Effector CD8-positive, alpha-beta T cell (primary cell): ENCODE measurements at regions not wholly inside any gene's neighbourhood (a gene's known extent, or its start where the extent isn't known, plus 50 kb on each side); places are given as distances from the start of the nearest gene placed in this dataset.
"Not testable (repeated sequence)": the region's sequence is repeated elsewhere in the genome, so short reads cannot be mapped to it uniquely, and the experiment has no call there.

Experiments used
- DNase-seq: peaks from one replicate; lab custom pipeline; 2025; lab: John Stamatoyannopoulos, UW

GRCh38 chr18:78411539-78411938 is 568.1 kb upstream of the SALL3 start:
- DNase-seq, result no peak

- DNase-seq, result no peak
These were observed 565.3 kb upstream of the SALL3 start for GRCh38 chr18:78414302-78414701.

- DNase-seq, result no peak
These were observed 562.8 kb upstream of the SALL3 start for GRCh38 chr18:78416853-78417252.

GRCh38 chr18:78418379-78418778 is 561.2 kb upstream of the SALL3 start:
- DNase-seq, result no peak

- DNase-seq, result no peak
These were observed 560.4 kb upstream of the SALL3 start for GRCh38 chr18:78419171-78419570.

- no peak for DNase-seq
These were observed 559.5 kb upstream of the SALL3 start for GRCh38 chr18:78420116-78420515.

GRCh38 chr18:78421392-78421791 is 558.2 kb upstream of the SALL3 start:
- DNase-seq, result no peak

- no peak for DNase-seq
These were observed 557.3 kb upstream of the SALL3 start for GRCh38 chr18:78422336-78422735.

GRCh38 chr18:78423811-78424210 is 555.8 kb upstream of the SALL3 start:
- no peak for DNase-seq

- no peak for DNase-seq
These were observed 555.1 kb upstream of the SALL3 start for GRCh38 chr18:78424403-78425018.

GRCh38 chr18:78425019-78425412 is 554.6 kb upstream of the SALL3 start:
- DNase-seq, result no peak

- no peak for DNase-seq
These were observed 552.5 kb upstream of the SALL3 start for GRCh38 chr18:78427081-78427480.

- no peak for DNase-seq
These were observed 550.2 kb upstream of the SALL3 start for GRCh38 chr18:78429127-78430108.

GRCh38 chr18:78430131-78430758 is 549.4 kb upstream of the SALL3 start:
- no peak for DNase-seq

- no peak for DNase-seq
These were observed 548.0 kb upstream of the SALL3 start for GRCh38 chr18:78431606-78432005.

GRCh38 chr18:78433562-78433961 is 546.1 kb upstream of the SALL3 start:
- no peak for DNase-seq

GRCh38 chr18:78436110-78436509 is 543.5 kb upstream of the SALL3 start:
- no peak for DNase-seq

- not testable (repeated sequence) for DNase-seq
These were observed 541.4 kb upstream of the SALL3 start for GRCh38 chr18:78438235-78438634.

- DNase-seq, result no peak
These were observed 533.7 kb upstream of the SALL3 start for GRCh38 chr18:78445880-78446279.

- DNase-seq, result no peak
These were observed 532.4 kb upstream of the SALL3 start for GRCh38 chr18:78447211-78447610.

GRCh38 chr18:78448106-78448505 is 531.5 kb upstream of the SALL3 start:
- DNase-seq, result no peak

GRCh38 chr18:78448591-78448990 is 531.0 kb upstream of the SALL3 start:
- DNase-seq, result no peak

GRCh38 chr18:78454221-78454620 is 525.4 kb upstream of the SALL3 start:
- DNase-seq, result no peak
